HepG2 (cell line): ENCODE measurements at regions not wholly inside any gene's neighbourhood (a gene's known extent, or its start where the extent isn't known, plus 50 kb on each side); places are given as distances from the start of the nearest gene placed in this dataset.
"Not testable (repeated sequence)": the region's sequence is repeated elsewhere in the genome, so short reads cannot be mapped to it uniquely, and the experiment has no call there.

Source experiments
- ATAC-seq: fragments of 200-7000 bp; cut with Tn5 transposase; 3 replicates; pipeline ENCODE4 v1.9.1; 2020; ENCODE audit warnings: mild to moderate bottlenecking, moderate library complexity
- BruUV-seq: library from RNA; stranded (reverse); fragments of 400-500 nt; replicated peaks from 2 replicates; lab custom pipeline; 2021; lab: Mats Ljungman, UMichigan
- CTCF ChIA-PET: fragments of 300-600 bp; formaldehyde crosslinking; extraction: SDS; loops from one replicate; lab custom pipeline; 2021; ENCODE audit warnings: low total read pairs, inconsistent platforms, low intra/inter-chr PET ratio; lab: Yijun Ruan, JAX
- POLR2A ChIA-PET: fragments of 350-600 bp; sonication (Branson Sonifier 250); formaldehyde crosslinking; loops from one replicate; lab custom pipeline; 2020; ENCODE audit warnings: antibody characterized with exemption, inconsistent platforms; lab: Yijun Ruan, JAX
- DNase-seq: peaks from one replicate; pipeline ENCODE4 v3.0.0-alpha.2; 2015; ENCODE audit warnings: low spot score
- FAIRE-seq: peaks from 3 replicates; lab custom pipeline; 2011; peaks lifted over from hg19 to GRCh38; lab: Jason Lieb, UNC
- H2AFZ ChIP-seq: one replicate; pipeline ENCODE4 v1.6.1; 2011; ENCODE audit warnings: low read length, inconsistent platforms
- H3K27ac ChIP-seq: fragments of 300-600 bp; 3 replicates; pipeline ENCODE4 v1.8.0; 2011; ENCODE audit warnings: mixed run types, mild to moderate bottlenecking, mixed read lengths, low read length, inconsistent platforms; ENCODE audit not compliant: insufficient read depth; ENCODE audit errors: extremely low read length
- H3K27me3 ChIP-seq, 2 experiments: fragments of 200-600 bp in 1 of 2; 2 replicates in 1 of 2; 3 replicates in 1 of 2; pipeline versions ENCODE4 v1.6.0 to v1.8.0; 2011; ENCODE audit warnings: low read length in 2 of 2, mild to moderate bottlenecking in 2 of 2, moderate library complexity in 2 of 2, inconsistent platforms in 1 of 2; ENCODE audit not compliant: insufficient read depth in 2 of 2, control insufficient read depth in 1 of 2
- H3K36me3 ChIP-seq, 2 experiments: fragments of 200-600 bp in 1 of 2; replicated peaks in 1 of 2; 2 replicates in 1 of 2; 3 replicates in 1 of 2; pipeline versions ENCODE4 v1.5.1 to v1.8.0; 2011; ENCODE audit warnings: low read length in 2 of 2, inconsistent platforms in 1 of 2; ENCODE audit not compliant: insufficient read depth in 2 of 2, control insufficient read depth in 1 of 2
- H3K4me1 ChIP-seq: 2 replicates; pipeline ENCODE4 v1.5.1; 2012; ENCODE audit warnings: low read length, inconsistent platforms; ENCODE audit not compliant: insufficient read depth
- H3K4me2 ChIP-seq: 2 replicates; pipeline ENCODE4 v1.6.0; 2011; ENCODE audit warnings: low read depth, low read length, inconsistent platforms
- H3K4me3 ChIP-seq, 3 experiments: fragments of 200-600 bp in 1 of 3; sonication (generic), shearing (Covaris generic) in 1 of 3; replicated peaks in 1 of 3; 2 replicates each; pipeline ENCODE4 v1.5.1; 2011 to 2016; ENCODE audit warnings: low read length in 3 of 3, inconsistent platforms in 2 of 3, low read depth in 2 of 3, mild to moderate bottlenecking in 2 of 3, control low read depth in 1 of 3, mixed read lengths in 1 of 3; ENCODE audit not compliant: insufficient read depth in 1 of 3
- H3K79me2 ChIP-seq: one replicate; pipeline ENCODE4 v1.6.1; 2011; ENCODE audit warnings: low read length, inconsistent platforms; ENCODE audit not compliant: insufficient read depth
- H3K9ac ChIP-seq: 2 replicates; pipeline ENCODE4 v1.6.0; 2011; ENCODE audit warnings: mild to moderate bottlenecking, low read depth, low read length, inconsistent platforms; ENCODE audit not compliant: insufficient read depth
- H3K9me3 ChIP-seq: 2 replicates; pipeline ENCODE4 v1.5.1; 2012; ENCODE audit warnings: mild to moderate bottlenecking, low read length
- H4K20me1 ChIP-seq: 2 replicates; pipeline ENCODE4 v1.6.0; 2011; ENCODE audit warnings: inconsistent platforms, mild to moderate bottlenecking, low read length, moderate library complexity; ENCODE audit not compliant: insufficient read depth
- BCL6 ChIP-seq: IDR thresholded peaks from 2 replicates; pipeline ENCODE4 v1.6.1; 2016; ENCODE audit warnings: missing genetic modification reagents, missing compliant biosample characterization
- GABPB1 ChIP-seq: IDR thresholded peaks from 2 replicates; pipeline ENCODE4 v1.6.1; 2016; ENCODE audit warnings: mild to moderate bottlenecking, missing genetic modification reagents, moderate library complexity, missing compliant biosample characterization
- MAFK ChIP-seq, 2 experiments: IDR thresholded peaks in 1 of 2; conservative IDR thresholded peaks in 1 of 2; 2 replicates each; pipeline ENCODE4 v1.6.1; 2011; ENCODE audit warnings: improper control_type of control experiment in 2 of 2, low read length in 2 of 2
- NCOR1 ChIP-seq: fragments of 200-600 bp; sonication (generic); IDR thresholded peaks from 2 replicates; pipeline ENCODE4 v1.7.0; 2017; ENCODE audit warnings: antibody characterized with exemption, low read length, borderline replicate concordance
- SRSF4 ChIP-seq: fragments of 200-400 bp; formaldehyde crosslinking; IDR thresholded peaks from one replicate; pipeline ENCODE4 v1.6.1; 2018; ENCODE audit warnings: mild to moderate bottlenecking, low read depth, low read length, moderate library complexity; ENCODE audit not compliant: poor library complexity, severe bottlenecking
- STAG1 ChIP-seq: sonication (generic); formaldehyde crosslinking; IDR thresholded peaks from 2 replicates; pipeline ENCODE4 v1.4.0; 2020; ENCODE audit warnings: missing genetic modification reagents
- ZNF44 ChIP-seq: sonication (generic); formaldehyde crosslinking; IDR thresholded peaks from 2 replicates; pipeline ENCODE4 v1.5.1; 2020; ENCODE audit warnings: mild to moderate bottlenecking, missing genetic modification reagents
- ZNF589 ChIP-seq: sonication (generic); formaldehyde crosslinking; conservative IDR thresholded peaks from 2 replicates; pipeline ENCODE4 v1.8.0; 2022; ENCODE audit warnings: mild to moderate bottlenecking, moderate library complexity, missing genetic modification reagents
- WGBS: methylation state at CpG from one replicate; pipeline ENCODE4 v1.1.6; 2017; ENCODE audit warnings: low lambda C conversion rate; 5-methylcytosine and 5-hydroxymethylcytosine counted together
- in situ Hi-C: cut with HindIII; loops from 2 replicates; pipeline ENCODE4 v1.10.0; 2017; ENCODE audit warnings: low pct_unique_long_range_greater_than_20kb; ENCODE audit not compliant: extremely low pct_ligation_motif_present
- intact Hi-C: fragments of 100-400 bp; cut with micrococcal nuclease; formaldehyde crosslinking; loops from one replicate; pipeline ENCODE4 v1.10.0; 2022; ENCODE audit not compliant: unreplicated experiment
- TF ChIP-seq, protein P1 (sequence below): sonication (generic); formaldehyde crosslinking; IDR thresholded peaks from 2 replicates; pipeline ENCODE4 v1.5.0; 2020; ENCODE audit warnings: mild to moderate bottlenecking, missing genetic modification reagents, moderate library complexity
- TF ChIP-seq, protein P2 (sequence below): fragments of 450-650 bp; IDR thresholded peaks from 2 replicates; pipeline ENCODE4 v1.6.1; 2016

DNA sequence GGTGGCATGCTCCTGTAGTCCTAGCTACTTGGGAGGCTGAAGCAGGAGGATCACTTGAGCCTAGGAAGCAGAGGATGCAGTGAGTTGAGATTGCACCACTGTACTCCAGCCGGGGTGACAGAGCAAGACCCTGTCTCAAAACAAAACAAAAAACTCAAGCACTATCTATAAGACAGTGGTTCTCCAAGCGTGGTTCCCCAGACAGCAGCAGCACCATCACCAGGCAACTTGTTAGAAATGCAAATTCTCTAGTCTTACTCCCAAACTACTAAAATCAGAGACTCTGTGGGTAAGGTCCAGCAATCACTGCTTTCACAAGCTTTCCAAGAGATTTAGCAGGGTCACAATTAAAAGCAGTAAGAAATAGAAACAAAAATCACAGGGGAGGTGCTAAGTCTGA is 177.0 kb upstream of the KCTD7 start:
- not testable (repeated sequence) for FAIRE-seq, H3K4me3 ChIP-seq, H3K9me3 ChIP-seq, H3K27me3 ChIP-seq
- TF ChIP-seq STAG1 (CRISPR knock-in tag), result peak; percentile 34
- TF ChIP-seq, protein P1, sequence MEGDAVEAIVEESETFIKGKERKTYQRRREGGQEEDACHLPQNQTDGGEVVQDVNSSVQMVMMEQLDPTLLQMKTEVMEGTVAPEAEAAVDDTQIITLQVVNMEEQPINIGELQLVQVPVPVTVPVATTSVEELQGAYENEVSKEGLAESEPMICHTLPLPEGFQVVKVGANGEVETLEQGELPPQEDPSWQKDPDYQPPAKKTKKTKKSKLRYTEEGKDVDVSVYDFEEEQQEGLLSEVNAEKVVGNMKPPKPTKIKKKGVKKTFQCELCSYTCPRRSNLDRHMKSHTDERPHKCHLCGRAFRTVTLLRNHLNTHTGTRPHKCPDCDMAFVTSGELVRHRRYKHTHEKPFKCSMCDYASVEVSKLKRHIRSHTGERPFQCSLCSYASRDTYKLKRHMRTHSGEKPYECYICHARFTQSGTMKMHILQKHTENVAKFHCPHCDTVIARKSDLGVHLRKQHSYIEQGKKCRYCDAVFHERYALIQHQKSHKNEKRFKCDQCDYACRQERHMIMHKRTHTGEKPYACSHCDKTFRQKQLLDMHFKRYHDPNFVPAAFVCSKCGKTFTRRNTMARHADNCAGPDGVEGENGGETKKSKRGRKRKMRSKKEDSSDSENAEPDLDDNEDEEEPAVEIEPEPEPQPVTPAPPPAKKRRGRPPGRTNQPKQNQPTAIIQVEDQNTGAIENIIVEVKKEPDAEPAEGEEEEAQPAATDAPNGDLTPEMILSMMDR, result peak; percentile 20; the same call in 1 of the 2 replicates
- TF ChIP-seq, all 625 proteins: peak for 2; not testable (repeated sequence) for 623
- intact Hi-C loops, H3K79me2 ChIP-seq, H3K9ac ChIP-seq, H3K27ac ChIP-seq, H2AFZ ChIP-seq, H3K4me2 ChIP-seq, ATAC-seq, CTCF ChIA-PET, BruUV-seq, DNase-seq, in situ Hi-C loops, H4K20me1 ChIP-seq: not testable (repeated sequence)
- WGBS, result 100% methylated on average over 2 of the region's 2 CpGs
- POLR2A ChIA-PET, result interaction anchor here (1.7 to 1.9 kb wide), 2 partner anchors 12 to 42 kb away, joined by 6 read pairs; no protein-coding TSS in a partner anchor
- peaks cover 0 to 13% of the 10 kb centered on the region in 2 experiments; a peak in 1 of 5 replicates for H3K36me3 ChIP-seq
- peaks cover 12% of the 10 kb centered on the region for H3K4me1 ChIP-seq

DNA sequence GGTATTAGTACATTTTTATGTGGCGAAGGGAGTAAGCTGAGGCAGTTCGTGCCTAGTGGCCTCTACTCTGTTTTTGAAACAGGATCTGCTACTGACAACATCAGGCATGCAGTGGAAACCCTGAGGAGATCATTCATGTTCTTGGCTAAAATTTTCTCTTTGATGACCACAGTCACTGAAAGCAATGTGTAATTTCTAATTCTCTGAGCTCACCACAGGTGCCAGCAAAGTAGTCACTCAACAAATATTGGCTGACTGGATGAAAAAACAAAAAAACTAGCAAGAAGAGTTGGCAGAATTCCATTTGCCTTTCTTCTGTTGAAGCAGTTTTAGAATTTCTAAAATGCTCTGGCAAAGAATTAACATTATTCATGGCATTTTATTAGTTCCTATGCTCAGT is 176.5 kb upstream of the KCTD7 start:
- Histone ChIP-seq H3K79me2 (no peaks in the 10 kb centered on the region), H2AFZ (no peak overlapping the region), H3K9me3 (no peaks in the 10 kb centered on the region), H3K4me3 (no peak overlapping the region), H3K27me3 (no peaks in the 10 kb centered on the region), H4K20me1 (no peaks in the 10 kb centered on the region), H3K27ac (no peak overlapping the region), H3K4me2 (no peak overlapping the region), H3K36me3 (peaks cover 0 to 13% of the 10 kb centered on the region in 2 experiments; a peak in 1 of 5 replicates), H3K9ac (no peak overlapping the region), H3K4me1 (peaks cover 12% of the 10 kb centered on the region)
- WGBS, result 91% methylated on average over 2 of the region's 2 CpGs
- FAIRE-seq, result no peak
- ChIA-PET POLR2A (interaction anchor here (1.7 to 1.9 kb wide), 2 partner anchors 12 to 41 kb away, joined by 6 read pairs; no protein-coding TSS in a partner anchor), CTCF (no interaction called here)
- in situ Hi-C loops (no loop called here), intact Hi-C loops (no loop called here)
- peak in 1 of 2 experiments; percentile 12; a peak in 1 of 4 replicates for TF ChIP-seq MAFK (conservative IDR thresholded peaks at IDR 0.05 in 1 of 2, IDR thresholded peaks at IDR 0.05 in 1 of 2; ENCODE audit: low read length in 2 of 2)
- TF ChIP-seq, protein P2, sequence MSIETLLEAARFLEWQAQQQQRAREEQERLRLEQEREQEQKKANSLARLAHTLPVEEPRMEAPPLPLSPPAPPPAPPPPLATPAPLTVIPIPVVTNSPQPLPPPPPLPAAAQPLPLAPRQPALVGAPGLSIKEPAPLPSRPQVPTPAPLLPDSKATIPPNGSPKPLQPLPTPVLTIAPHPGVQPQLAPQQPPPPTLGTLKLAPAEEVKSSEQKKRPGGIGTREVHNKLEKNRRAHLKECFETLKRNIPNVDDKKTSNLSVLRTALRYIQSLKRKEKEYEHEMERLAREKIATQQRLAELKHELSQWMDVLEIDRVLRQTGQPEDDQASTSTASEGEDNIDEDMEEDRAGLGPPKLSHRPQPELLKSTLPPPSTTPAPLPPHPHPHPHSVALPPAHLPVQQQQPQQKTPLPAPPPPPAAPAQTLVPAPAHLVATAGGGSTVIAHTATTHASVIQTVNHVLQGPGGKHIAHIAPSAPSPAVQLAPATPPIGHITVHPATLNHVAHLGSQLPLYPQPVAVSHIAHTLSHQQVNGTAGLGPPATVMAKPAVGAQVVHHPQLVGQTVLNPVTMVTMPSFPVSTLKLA, result no peak
- TF ChIP-seq NCOR1, result no peak
- TF ChIP-seq ZNF589 (CRISPR knock-in tag), result no peak
- TF ChIP-seq GABPB1, result no peak
- no peak for TF ChIP-seq BCL6 (CRISPR knock-in tag)
- TF ChIP-seq SRSF4, result no peak
- no peak for TF ChIP-seq ZNF44 (CRISPR knock-in tag)
- peak; percentile 24 for DNase-seq
- no TSS peak for BruUV-seq
- no peak for ATAC-seq
